HEK293 (cell line): ENCODE measurements at regions not wholly inside any gene's neighbourhood (a gene's known extent, or its start where the extent isn't known, plus 50 kb on each side); places are given as distances from the start of the nearest gene placed in this dataset.

ENCODE experiments used
- CTCF ChIP-seq: fragments of 450-650 bp; formaldehyde crosslinking; IDR thresholded peaks from 2 replicates; pipeline ENCODE4 v1.5.1; 2016; ENCODE audit warnings: missing biosample characterization, missing genetic modification characterization
- KLF1 ChIP-seq: fragments of 450-650 bp; formaldehyde crosslinking; IDR thresholded peaks from 2 replicates; pipeline ENCODE4 v1.5.1; 2016; ENCODE audit warnings: missing biosample characterization, missing genetic modification characterization
- SP2 ChIP-seq: fragments of 450-650 bp; formaldehyde crosslinking; IDR thresholded peaks from 2 replicates; pipeline ENCODE4 v1.5.1; 2016; ENCODE audit warnings: missing biosample characterization, missing genetic modification characterization
- ZNF121 ChIP-seq: fragments of 450-650 bp; formaldehyde crosslinking; IDR thresholded peaks from 2 replicates; pipeline ENCODE4 v1.5.1; 2016; ENCODE audit warnings: missing biosample characterization, missing genetic modification characterization
- ZNF174 ChIP-seq: fragments of 450-650 bp; formaldehyde crosslinking; IDR thresholded peaks from 2 replicates; pipeline ENCODE4 v1.5.0; 2017; ENCODE audit warnings: missing biosample characterization, mild to moderate bottlenecking, missing genetic modification characterization
- ZNF211 ChIP-seq: fragments of 450-650 bp; formaldehyde crosslinking; IDR thresholded peaks from 2 replicates; pipeline ENCODE4 v1.5.1; 2016; ENCODE audit warnings: low read depth, missing biosample characterization, missing genetic modification characterization
- ZNF398 ChIP-seq: fragments of 450-650 bp; formaldehyde crosslinking; IDR thresholded peaks from 2 replicates; pipeline ENCODE4 v1.5.1; 2017; ENCODE audit warnings: missing biosample characterization, missing genetic modification characterization
- ZNF704 ChIP-seq: fragments of 450-650 bp; formaldehyde crosslinking; IDR thresholded peaks from 2 replicates; pipeline ENCODE4 v1.5.1; 2016; ENCODE audit warnings: missing biosample characterization, missing genetic modification characterization

GRCh38 chr6:111992851-111993250 is 61.1 kb upstream of the CCN6 start:
- TF ChIP-seq CTCF (tag by site-specific recombination), result no peak
- no peak for TF ChIP-seq ZNF174 (tag by site-specific recombination)
- no peak for TF ChIP-seq ZNF121 (tag by site-specific recombination)
- TF ChIP-seq KLF1, result no peak
- no peak for TF ChIP-seq SP2 (tag by site-specific recombination)
- no peak for TF ChIP-seq ZNF211 (tag by site-specific recombination)
- no peak for TF ChIP-seq ZNF704 (tag by site-specific recombination)
- no peak for TF ChIP-seq ZNF398 (tag by site-specific recombination)
